Transverse colon (tissue), 4 donors: ENCODE measurements at regions not wholly inside any gene's neighbourhood (a gene's known extent, or its start where the extent isn't known, plus 50 kb on each side); places are given as distances from the start of the nearest gene placed in this dataset.
"Not testable (repeated sequence)": the region's sequence is repeated elsewhere in the genome, so short reads cannot be mapped to it uniquely, and the experiment has no call there.

Experiments
- EP300 ChIP-seq: sonication (generic); formaldehyde crosslinking; IDR thresholded peaks from one replicate; pipeline ENCODE4 v1.6.1; 2017; ENCODE audit warnings: antibody characterized with exemption, low read depth
- POLR2AphosphoS5 ChIP-seq, 3 donors: sonication (generic); formaldehyde crosslinking; IDR thresholded peaks; one replicate each; pipeline ENCODE4 v1.6.1; 2016; ENCODE audit warnings: antibody characterized with exemption in 3 of 3
- TF ChIP-seq, protein P1 (sequence below), 5 experiments: fragments of 200-600 bp in 3 of 5; fragments of 450-650 bp in 2 of 5; sonication (generic) in 3 of 5; IDR thresholded peaks; 1 replicate in 2 of 5; 2 replicates in 3 of 5; pipeline ENCODE4 v1.5.1; 2016 to 2017; ENCODE audit warnings: antibody characterized with exemption in 5 of 5, inconsistent platforms in 3 of 5, mild to moderate bottlenecking in 2 of 5, moderate library complexity in 1 of 5

GRCh38 chr4:49118379-49119212, 132.5 kb downstream of the CWH43 start:
- TF ChIP-seq, protein P1, sequence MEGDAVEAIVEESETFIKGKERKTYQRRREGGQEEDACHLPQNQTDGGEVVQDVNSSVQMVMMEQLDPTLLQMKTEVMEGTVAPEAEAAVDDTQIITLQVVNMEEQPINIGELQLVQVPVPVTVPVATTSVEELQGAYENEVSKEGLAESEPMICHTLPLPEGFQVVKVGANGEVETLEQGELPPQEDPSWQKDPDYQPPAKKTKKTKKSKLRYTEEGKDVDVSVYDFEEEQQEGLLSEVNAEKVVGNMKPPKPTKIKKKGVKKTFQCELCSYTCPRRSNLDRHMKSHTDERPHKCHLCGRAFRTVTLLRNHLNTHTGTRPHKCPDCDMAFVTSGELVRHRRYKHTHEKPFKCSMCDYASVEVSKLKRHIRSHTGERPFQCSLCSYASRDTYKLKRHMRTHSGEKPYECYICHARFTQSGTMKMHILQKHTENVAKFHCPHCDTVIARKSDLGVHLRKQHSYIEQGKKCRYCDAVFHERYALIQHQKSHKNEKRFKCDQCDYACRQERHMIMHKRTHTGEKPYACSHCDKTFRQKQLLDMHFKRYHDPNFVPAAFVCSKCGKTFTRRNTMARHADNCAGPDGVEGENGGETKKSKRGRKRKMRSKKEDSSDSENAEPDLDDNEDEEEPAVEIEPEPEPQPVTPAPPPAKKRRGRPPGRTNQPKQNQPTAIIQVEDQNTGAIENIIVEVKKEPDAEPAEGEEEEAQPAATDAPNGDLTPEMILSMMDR (IDR thresholded peaks at IDR 0.05): not testable (repeated sequence)
- TF ChIP-seq EP300; POLR2AphosphoS5 (IDR thresholded peaks at IDR 0.05): not testable (repeated sequence)
